IMR-90 (cell line): ENCODE measurements at regions not wholly inside any gene's neighbourhood (a gene's known extent, or its start where the extent isn't known, plus 50 kb on each side); places are given as distances from the start of the nearest gene placed in this dataset.

Experiments
- RAD21 ChIP-seq: IDR thresholded peaks from 2 replicates; pipeline ENCODE4 v1.6.1; 2012; ENCODE audit warnings: low read length, improper control_type of control experiment
- TF ChIP-seq, protein P1 (sequence below): conservative IDR thresholded peaks from 2 replicates; pipeline ENCODE4 v1.5.1; 2012; ENCODE audit warnings: mild to moderate bottlenecking, low read depth, low read length, improper control_type of control experiment

DNA sequence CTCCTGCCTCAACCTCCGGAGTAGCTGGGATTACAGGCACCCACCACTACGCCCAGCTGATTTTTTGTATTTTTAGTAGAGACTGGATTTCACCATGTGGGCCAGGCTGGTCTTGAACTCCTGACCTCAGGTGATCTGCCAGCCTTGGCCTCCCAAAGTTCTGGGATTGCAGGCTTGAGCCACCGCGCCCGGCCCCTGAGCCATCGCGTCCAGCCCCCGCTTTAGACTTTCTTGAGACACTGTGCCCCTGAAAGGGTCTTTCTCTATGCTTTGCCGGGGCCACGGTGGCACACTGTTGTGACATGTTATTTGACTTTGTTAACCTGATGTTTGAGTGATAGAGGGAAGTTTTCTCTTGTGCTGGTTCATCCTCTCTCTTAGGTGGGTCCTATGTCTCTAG is 186.4 kb downstream of the BTG1 start:
- TF ChIP-seq RAD21, result no peak
- TF ChIP-seq, protein P1, sequence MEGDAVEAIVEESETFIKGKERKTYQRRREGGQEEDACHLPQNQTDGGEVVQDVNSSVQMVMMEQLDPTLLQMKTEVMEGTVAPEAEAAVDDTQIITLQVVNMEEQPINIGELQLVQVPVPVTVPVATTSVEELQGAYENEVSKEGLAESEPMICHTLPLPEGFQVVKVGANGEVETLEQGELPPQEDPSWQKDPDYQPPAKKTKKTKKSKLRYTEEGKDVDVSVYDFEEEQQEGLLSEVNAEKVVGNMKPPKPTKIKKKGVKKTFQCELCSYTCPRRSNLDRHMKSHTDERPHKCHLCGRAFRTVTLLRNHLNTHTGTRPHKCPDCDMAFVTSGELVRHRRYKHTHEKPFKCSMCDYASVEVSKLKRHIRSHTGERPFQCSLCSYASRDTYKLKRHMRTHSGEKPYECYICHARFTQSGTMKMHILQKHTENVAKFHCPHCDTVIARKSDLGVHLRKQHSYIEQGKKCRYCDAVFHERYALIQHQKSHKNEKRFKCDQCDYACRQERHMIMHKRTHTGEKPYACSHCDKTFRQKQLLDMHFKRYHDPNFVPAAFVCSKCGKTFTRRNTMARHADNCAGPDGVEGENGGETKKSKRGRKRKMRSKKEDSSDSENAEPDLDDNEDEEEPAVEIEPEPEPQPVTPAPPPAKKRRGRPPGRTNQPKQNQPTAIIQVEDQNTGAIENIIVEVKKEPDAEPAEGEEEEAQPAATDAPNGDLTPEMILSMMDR, result no peak
